HCT116 (cell line): ENCODE measurements at regions not wholly inside any gene's neighbourhood (a gene's known extent, or its start where the extent isn't known, plus 50 kb on each side); places are given as distances from the start of the nearest gene placed in this dataset.

Experiments
- ATAC-seq: fragments of 200-7000 bp; cut with Tn5 transposase; 2 replicates; pipeline ENCODE4 v1.9.1; 2020; ENCODE audit warnings: mild to moderate bottlenecking, moderate library complexity
- BruUV-seq: library from RNA; stranded (reverse); fragments of 400-500 nt; replicated peaks from 2 replicates; lab custom pipeline; 2021; lab: Mats Ljungman, UMichigan
- CTCF ChIA-PET: fragments of 300-600 bp; sonication (Branson Sonifier 250); formaldehyde crosslinking; loops from one replicate; lab custom pipeline; 2021; ENCODE audit warnings: antibody characterized with exemption; lab: Charles Lee
- POLR2A ChIA-PET: fragments of 300-600, 350-600 bp; sonication (Branson Sonifier 250); formaldehyde crosslinking; loops from one replicate; lab custom pipeline; 2021; ENCODE audit warnings: antibody characterized with exemption; lab: Charles Lee
- RAD21 ChIA-PET, 2 experiments: fragments of 300-600 bp; sonication (Branson Sonifier 250); formaldehyde crosslinking; loops; one replicate each; lab custom pipeline; 2023; ENCODE audit warnings: low total read pairs in 2 of 2; ENCODE audit not compliant: uncharacterized antibody in 2 of 2, unreplicated experiment in 2 of 2, low non-redundant PET in 1 of 2; lab: Charles Lee
- DNase-seq: peaks from one replicate; pipeline ENCODE4 v3.0.0-alpha.2; 2010; ENCODE audit warnings: low read depth, low spot score
- H2AFZ ChIP-seq: fragments of 200-600 bp; shearing (Covaris generic), sonication (generic); 2 replicates; pipeline ENCODE4 v1.6.1; 2017; ENCODE audit warnings: low read depth, mixed run types, mixed read lengths, antibody characterized with exemption, low read length; ENCODE audit not compliant: poor library complexity, severe bottlenecking
- H3K27ac ChIP-seq: 2 replicates; pipeline ENCODE4 v1.5.1; 2012; ENCODE audit warnings: low read depth, low read length
- H3K27me3 ChIP-seq: fragments of 200-600 bp; sonication (generic); 2 replicates; pipeline ENCODE4 v1.6.1; 2016; ENCODE audit warnings: mixed run types, low read length, mixed read lengths; ENCODE audit not compliant: insufficient read depth
- H3K36me3 ChIP-seq, 2 experiments: fragments of 200-500 bp in 1 of 2; fragments of 200-600 bp in 1 of 2; sonication (Bioruptor generic) in 1 of 2; sonication (generic) in 1 of 2; 2 replicates each; pipeline versions ENCODE4 v1.5.1 to v1.6.1; 2014 to 2016; ENCODE audit warnings: low read length in 2 of 2, inconsistent platforms in 1 of 2, mixed read lengths in 1 of 2, mixed run types in 1 of 2; ENCODE audit not compliant: insufficient read depth in 2 of 2, control insufficient read depth in 1 of 2
- H3K4me1 ChIP-seq, 2 experiments: fragments of 200-600 bp in 1 of 2; sonication (generic) in 1 of 2; 2 replicates each; pipeline versions ENCODE4 v1.5.1 to v1.6.1; 2012 to 2017; ENCODE audit warnings: low read length in 2 of 2, inconsistent platforms in 1 of 2, mild to moderate bottlenecking in 1 of 2, mixed read lengths in 1 of 2, mixed run types in 1 of 2, moderate library complexity in 1 of 2; ENCODE audit not compliant: insufficient read depth in 2 of 2, control insufficient read depth in 1 of 2
- H3K4me2 ChIP-seq: fragments of 200-600 bp; sonication (generic); 2 replicates; pipeline ENCODE4 v1.6.1; 2017; ENCODE audit warnings: mixed run types, low read length, mixed read lengths
- H3K4me3 ChIP-seq, 2 experiments: fragments of 200-600 bp in 1 of 2; sonication (generic) in 1 of 2; replicated peaks in 1 of 2; 2 replicates each; pipeline ENCODE4 v1.5.1; 2011 to 2016; ENCODE audit warnings: low read length in 2 of 2, control low read depth in 1 of 2, low read depth in 1 of 2, mild to moderate bottlenecking in 1 of 2, mixed read lengths in 1 of 2, mixed run types in 1 of 2
- H3K79me2 ChIP-seq: fragments of 200-600 bp; sonication (generic); 2 replicates; pipeline ENCODE4 v1.6.1; 2017; ENCODE audit warnings: mild to moderate bottlenecking, mixed run types, low read length, moderate library complexity, mixed read lengths; ENCODE audit not compliant: insufficient read depth
- H3K9ac ChIP-seq: fragments of 200-600 bp; sonication (generic); 2 replicates; pipeline ENCODE4 v1.6.1; 2016; ENCODE audit warnings: low read length, mixed read lengths
- H3K9me2 ChIP-seq: fragments of 200-600 bp; sonication (generic), shearing (Covaris generic); 2 replicates; pipeline ENCODE4 v1.6.1; 2017; ENCODE audit warnings: mixed run types, mild to moderate bottlenecking, moderate library complexity; ENCODE audit not compliant: insufficient read depth
- H3K9me3 ChIP-seq, 2 experiments: fragments of 200-500 bp in 1 of 2; fragments of 200-600 bp in 1 of 2; sonication (Bioruptor generic) in 1 of 2; sonication (generic) in 1 of 2; 2 replicates each; pipeline ENCODE4 v1.6.1; 2014 to 2017; ENCODE audit warnings: low read length in 2 of 2, mixed read lengths in 2 of 2, inconsistent platforms in 1 of 2, low read depth in 1 of 2, mild to moderate bottlenecking in 1 of 2, mixed run types in 1 of 2, moderate library complexity in 1 of 2; ENCODE audit not compliant: control insufficient read depth in 1 of 2, insufficient read depth in 1 of 2
- H4K20me1 ChIP-seq: fragments of 200-600 bp; sonication (generic), shearing (Covaris generic); 2 replicates; pipeline ENCODE4 v1.6.1; 2017; ENCODE audit warnings: mixed run types, mild to moderate bottlenecking, moderate library complexity; ENCODE audit not compliant: insufficient read depth
- EGR1 ChIP-seq: IDR thresholded peaks from 2 replicates; pipeline ENCODE4 v1.6.1; 2012; ENCODE audit warnings: low read depth
- ELF1 ChIP-seq: IDR thresholded peaks from 2 replicates; pipeline ENCODE4 v1.6.1; 2012; ENCODE audit warnings: low read depth, borderline replicate concordance
- EZH2phosphoT487 ChIP-seq: fragments of 200-600 bp; IDR thresholded peaks from 2 replicates; pipeline ENCODE4 v1.6.1; 2018; ENCODE audit warnings: antibody characterized with exemption, borderline replicate concordance
- FOSL1 ChIP-seq: IDR thresholded peaks from 2 replicates; pipeline ENCODE4 v1.6.1; 2012; ENCODE audit warnings: low read depth
- POLR2AphosphoS5 ChIP-seq: IDR thresholded peaks from 2 replicates; pipeline ENCODE4 v1.6.1; 2011; ENCODE audit warnings: mild to moderate bottlenecking, low read depth, low read length, moderate library complexity
- SRF ChIP-seq: IDR thresholded peaks from 2 replicates; pipeline ENCODE4 v1.6.1; 2012; ENCODE audit warnings: low read depth
- ZFX ChIP-seq: fragments of 450-650 bp; IDR thresholded peaks from 2 replicates; pipeline ENCODE4 v1.6.1; 2017
- intact Hi-C: fragments of 100-400 bp; cut with micrococcal nuclease; formaldehyde crosslinking; loops from 2 replicates; pipeline ENCODE4 v1.10.0; 2022
- TF ChIP-seq, protein P1 (sequence below), 3 experiments: fragments of 200-600 bp in 1 of 3; sonication (generic) in 1 of 3; IDR thresholded peaks in 2 of 3; conservative IDR thresholded peaks in 1 of 3; 2 replicates each; pipeline ENCODE4 v1.5.1; 2012 to 2017; ENCODE audit warnings: low read depth in 2 of 3, low read length in 2 of 3, antibody characterized with exemption in 1 of 3, borderline replicate concordance in 1 of 3, control low read depth in 1 of 3, mild to moderate bottlenecking in 1 of 3, mixed read lengths in 1 of 3, mixed run types in 1 of 3, moderate library complexity in 1 of 3; ENCODE audit not compliant: insufficient read depth in 1 of 3
- TF ChIP-seq, protein P2 (sequence below): IDR thresholded peaks from 2 replicates; pipeline ENCODE4 v1.6.1; 2012

DNA sequence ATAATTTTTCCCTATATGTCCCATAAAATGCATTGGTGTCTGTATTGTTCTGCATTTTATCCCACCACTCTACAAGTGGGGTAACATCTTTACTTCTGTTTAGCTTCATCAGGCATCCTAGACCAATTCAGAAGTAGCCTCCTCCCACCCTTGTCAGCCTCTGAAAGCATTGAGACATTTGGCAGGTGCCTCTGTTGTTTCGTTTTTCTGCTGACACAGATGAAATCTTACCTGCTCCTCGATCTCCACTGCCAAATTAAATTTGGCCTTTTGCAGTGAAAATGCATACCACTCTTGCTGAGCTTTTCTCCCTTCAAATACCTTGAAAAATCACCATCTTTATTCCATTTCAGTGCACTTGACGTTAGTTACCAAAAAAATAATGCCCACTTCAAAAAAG is 83.5 kb upstream of the STARD13 start:
- H4K20me1 ChIP-seq = no peaks in the 10 kb centered on the region
- H3K4me1 ChIP-seq = no peaks in the 10 kb centered on the region
- no peaks in the 10 kb centered on the region for H3K36me3 ChIP-seq
- no peak overlapping the region for H2AFZ ChIP-seq
- POLR2A ChIA-PET = no interaction called here
- CTCF ChIA-PET = no interaction called here
- H3K4me2 ChIP-seq = no peak overlapping the region
- TF ChIP-seq POLR2AphosphoS5 (no peak), SRF (no peak), ZFX (no peak)
- TF ChIP-seq, protein P1, sequence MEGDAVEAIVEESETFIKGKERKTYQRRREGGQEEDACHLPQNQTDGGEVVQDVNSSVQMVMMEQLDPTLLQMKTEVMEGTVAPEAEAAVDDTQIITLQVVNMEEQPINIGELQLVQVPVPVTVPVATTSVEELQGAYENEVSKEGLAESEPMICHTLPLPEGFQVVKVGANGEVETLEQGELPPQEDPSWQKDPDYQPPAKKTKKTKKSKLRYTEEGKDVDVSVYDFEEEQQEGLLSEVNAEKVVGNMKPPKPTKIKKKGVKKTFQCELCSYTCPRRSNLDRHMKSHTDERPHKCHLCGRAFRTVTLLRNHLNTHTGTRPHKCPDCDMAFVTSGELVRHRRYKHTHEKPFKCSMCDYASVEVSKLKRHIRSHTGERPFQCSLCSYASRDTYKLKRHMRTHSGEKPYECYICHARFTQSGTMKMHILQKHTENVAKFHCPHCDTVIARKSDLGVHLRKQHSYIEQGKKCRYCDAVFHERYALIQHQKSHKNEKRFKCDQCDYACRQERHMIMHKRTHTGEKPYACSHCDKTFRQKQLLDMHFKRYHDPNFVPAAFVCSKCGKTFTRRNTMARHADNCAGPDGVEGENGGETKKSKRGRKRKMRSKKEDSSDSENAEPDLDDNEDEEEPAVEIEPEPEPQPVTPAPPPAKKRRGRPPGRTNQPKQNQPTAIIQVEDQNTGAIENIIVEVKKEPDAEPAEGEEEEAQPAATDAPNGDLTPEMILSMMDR (IDR thresholded peaks at IDR 0.05 in 2 of 3, conservative IDR thresholded peaks at IDR 0.05 in 1 of 3; ENCODE audit: borderline replicate concordance in 1 of 3, insufficient read depth in 1 of 3, low read depth in 2 of 3, low read length in 2 of 3) = no peak
- H3K27ac ChIP-seq = no peak overlapping the region
- no peak for ATAC-seq
- H3K4me3 ChIP-seq = no peak overlapping the region
- no peaks in the 10 kb centered on the region for H3K27me3 ChIP-seq
- no TSS peak for BruUV-seq
- no peaks in the 10 kb centered on the region for H3K9me3 ChIP-seq
- intact Hi-C loops = no loop called here
- no peak overlapping the region for H3K9ac ChIP-seq
- no peaks in the 10 kb centered on the region for H3K79me2 ChIP-seq
- DNase-seq = no peak
- RAD21 ChIA-PET = no interaction called here
- no peaks in the 10 kb centered on the region for H3K9me2 ChIP-seq

DNA sequence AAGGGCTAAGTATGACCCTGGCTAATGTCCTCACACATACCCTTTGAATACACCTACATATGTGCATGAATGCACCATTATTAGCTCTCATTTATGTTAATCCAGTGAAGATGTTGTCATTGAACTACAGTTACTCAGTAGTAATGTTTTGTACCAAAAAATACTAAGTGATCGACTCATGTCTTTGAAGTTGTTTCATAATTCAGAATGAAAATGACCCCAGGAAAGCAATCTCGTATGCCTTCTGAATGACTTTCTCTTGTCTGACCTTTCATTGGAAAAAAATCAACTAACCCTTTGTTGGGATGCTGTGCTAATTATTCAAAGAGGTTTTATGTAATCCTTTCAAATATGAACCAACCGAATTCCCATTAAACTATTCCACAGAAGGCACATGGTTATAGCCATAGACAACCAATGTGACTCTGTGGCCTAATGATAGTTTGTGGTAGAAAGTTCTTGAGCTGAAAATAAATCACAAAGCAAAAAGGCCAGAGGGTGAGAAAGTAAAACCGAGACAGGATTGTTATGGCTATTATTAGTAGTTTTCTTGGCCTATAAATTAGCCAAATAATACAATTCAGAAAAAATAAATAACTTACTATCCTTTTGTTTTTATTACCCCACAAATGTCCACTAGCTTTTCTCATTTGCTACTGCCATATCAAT is 86.8 kb upstream of the STARD13 start:
- no TSS peak for BruUV-seq
- H3K9me3 ChIP-seq = no peaks in the 10 kb centered on the region
- DNase-seq (no peak), ATAC-seq (no peak)
- no peaks in the 10 kb centered on the region for H4K20me1 ChIP-seq
- RAD21 ChIA-PET = no interaction called here
- no peaks in the 10 kb centered on the region for H3K36me3 ChIP-seq
- no peak overlapping the region for H3K27ac ChIP-seq
- no peak overlapping the region for H3K4me3 ChIP-seq
- no peak overlapping the region for H3K4me2 ChIP-seq
- H3K9me2 ChIP-seq = no peaks in the 10 kb centered on the region
- no peaks in the 10 kb centered on the region for H3K27me3 ChIP-seq
- H3K9ac ChIP-seq = no peak overlapping the region
- POLR2A ChIA-PET = interaction anchor here (0.6 kb wide), 1 partner anchor 331 kb away, joined by 3 read pairs; no protein-coding TSS in a partner anchor
- no peaks in the 10 kb centered on the region for H3K79me2 ChIP-seq
- no peaks in the 10 kb centered on the region for H3K4me1 ChIP-seq
- H2AFZ ChIP-seq = no peak overlapping the region
- CTCF ChIA-PET = interaction anchor here (1.5 kb wide), 1 partner anchor 115 kb away, joined by 5 read pairs; no protein-coding TSS in a partner anchor
- intact Hi-C loops = no loop called here
- TF ChIP-seq ELF1 (no peak), EZH2phosphoT487 (no peak), EGR1 (no peak), FOSL1 (no peak), POLR2AphosphoS5 (no peak)
- TF ChIP-seq, protein P2, sequence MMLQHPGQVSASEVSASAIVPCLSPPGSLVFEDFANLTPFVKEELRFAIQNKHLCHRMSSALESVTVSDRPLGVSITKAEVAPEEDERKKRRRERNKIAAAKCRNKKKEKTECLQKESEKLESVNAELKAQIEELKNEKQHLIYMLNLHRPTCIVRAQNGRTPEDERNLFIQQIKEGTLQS = no peak
